ENCODE measurements at regions not wholly inside any gene's neighbourhood (a gene's known extent, or its start where the extent isn't known, plus 50 kb on each side); places are given as distances from the start of the nearest gene placed in this dataset.
"Not testable (repeated sequence)": the region's sequence is repeated elsewhere in the genome, so short reads cannot be mapped to it uniquely, and the experiment has no call there.

DNA sequence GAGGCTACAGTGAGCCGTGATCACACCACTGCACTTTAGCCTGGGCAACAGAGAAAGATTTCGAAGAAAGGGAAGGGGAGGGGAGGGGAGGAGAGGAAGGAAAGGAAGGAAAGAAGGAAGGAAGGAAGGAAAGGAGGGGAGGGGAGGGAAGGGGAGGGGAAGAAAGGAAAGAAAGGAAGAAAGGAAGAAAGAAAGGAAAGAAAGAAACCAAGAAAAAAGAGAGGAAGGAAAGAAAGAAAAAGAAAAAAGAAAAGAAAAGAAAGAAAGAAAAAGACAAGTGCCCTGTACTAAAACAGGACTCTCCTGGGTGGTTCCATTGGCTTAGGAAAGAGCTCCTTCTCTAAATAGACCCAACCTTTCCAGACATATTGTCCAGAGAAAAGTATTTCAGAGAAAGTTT, 136.6 kb downstream of the PXDC1 start:
- Histone ChIP-seq H3K9me3 (replicated peaks; ENCODE audit: insufficient read depth, low read length) (no peaks in the 10 kb centered on the region), H3K4me2 (ENCODE audit: low read depth, low read length) (no peak overlapping the region), H3K79me2 (ENCODE audit: low read length) (no peaks in the 10 kb centered on the region), H3K9me2 (replicated peaks; ENCODE audit: insufficient read depth, low read length) (no peaks in the 10 kb centered on the region), H3K4me3 (ENCODE audit: low read length) (no peak overlapping the region), H4K20me1 (ENCODE audit: insufficient read depth, low read length) (no peaks in the 10 kb centered on the region), H3K27ac (ENCODE audit: low read length) (no peak overlapping the region), H3F3A (ENCODE audit: insufficient read depth, low read length) (no peaks in the 10 kb centered on the region), H3K27me3 (replicated peaks; ENCODE audit: insufficient read depth, low read length) (no peaks in the 10 kb centered on the region), H3K9ac (ENCODE audit: low read length) (no peak overlapping the region), H3K36me3 (replicated peaks; ENCODE audit: insufficient read depth, low read length) (no peaks in the 10 kb centered on the region), H2AFZ (ENCODE audit: low read length) (no peak overlapping the region), H3K4me1 (ENCODE audit: low read length) (no peaks in the 10 kb centered on the region)
- TF ChIP-seq CTCF (IDR thresholded peaks at IDR 0.05; ENCODE audit: low read length): no peak
- no peak for TF ChIP-seq EZH2phosphoT487 (IDR thresholded peaks at IDR 0.05; ENCODE audit: low read length)
- no peak for TF ChIP-seq EZH2 (optimal IDR thresholded peaks at IDR 0.05; ENCODE audit: low read depth, low read length)
- DNase-seq: no peak

- not testable (repeated sequence) for H3F3A ChIP-seq (ENCODE audit: insufficient read depth, low read length); H3K27me3 ChIP-seq (replicated peaks; ENCODE audit: insufficient read depth, low read length); H3K79me2 ChIP-seq (ENCODE audit: low read length); H4K20me1 ChIP-seq (ENCODE audit: insufficient read depth, low read length); H3K9me2 ChIP-seq (replicated peaks; ENCODE audit: insufficient read depth, low read length); H2AFZ ChIP-seq (ENCODE audit: low read length); H3K4me1 ChIP-seq (ENCODE audit: low read length); DNase-seq; H3K9ac ChIP-seq (ENCODE audit: low read length); H3K27ac ChIP-seq (ENCODE audit: low read length); H3K4me2 ChIP-seq (ENCODE audit: low read depth, low read length); H3K4me3 ChIP-seq (ENCODE audit: low read length); H3K9me3 ChIP-seq (replicated peaks; ENCODE audit: insufficient read depth, low read length); H3K36me3 ChIP-seq (replicated peaks; ENCODE audit: insufficient read depth, low read length)
Measured at GRCh38 chr6:3613565-3613964, 137.9 kb downstream of the PXDC1 start.

DNA sequence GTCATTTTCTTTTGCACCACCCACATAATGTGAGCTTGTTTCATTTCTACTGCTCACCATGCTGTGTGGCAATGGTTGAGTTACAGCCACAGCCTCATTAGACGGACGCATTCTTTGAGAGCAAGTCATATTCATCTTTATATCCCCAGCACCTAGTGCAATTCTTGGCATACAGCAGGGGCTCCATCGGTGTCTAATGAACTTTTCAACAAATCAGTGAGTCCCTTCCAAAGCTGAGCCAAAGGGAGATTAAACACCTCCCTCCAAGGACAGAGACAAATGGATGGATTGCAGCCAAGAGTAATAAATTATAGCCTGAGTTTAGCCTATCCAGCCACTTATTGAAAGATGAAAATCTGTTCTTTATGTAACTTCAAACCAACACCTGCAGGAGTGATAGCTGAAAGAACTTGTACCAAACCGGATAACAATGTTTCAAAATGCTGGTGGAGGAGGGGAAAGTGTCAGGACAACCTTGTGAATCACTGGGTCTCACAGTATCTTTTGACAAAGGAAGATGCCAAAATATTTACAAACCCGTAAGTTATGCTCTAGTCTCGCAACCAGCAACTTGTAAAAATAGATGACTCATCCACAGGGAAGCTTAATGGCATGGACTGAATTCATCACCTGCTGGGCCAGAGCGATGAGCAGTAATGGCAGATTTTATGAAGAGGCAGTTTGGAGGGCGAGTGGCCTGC, 139.0 kb downstream of the PXDC1 start:
- Histone ChIP-seq H3K4me1 (ENCODE audit: low read length) (no peaks in the 10 kb centered on the region), H3K9ac (ENCODE audit: low read length) (no peak overlapping the region), H3K9me2 (replicated peaks; ENCODE audit: insufficient read depth, low read length) (no peaks in the 10 kb centered on the region), H3F3A (ENCODE audit: insufficient read depth, low read length) (no peaks in the 10 kb centered on the region), H3K36me3 (replicated peaks; ENCODE audit: insufficient read depth, low read length) (no peaks in the 10 kb centered on the region), H3K4me3 (ENCODE audit: low read length) (no peak overlapping the region), H3K9me3 (replicated peaks; ENCODE audit: insufficient read depth, low read length) (no peaks in the 10 kb centered on the region), H3K27ac (ENCODE audit: low read length) (no peak overlapping the region), H3K4me2 (ENCODE audit: low read depth, low read length) (no peak overlapping the region), H3K27me3 (replicated peaks; ENCODE audit: insufficient read depth, low read length) (no peaks in the 10 kb centered on the region), H3K79me2 (ENCODE audit: low read length) (no peaks in the 10 kb centered on the region), H2AFZ (ENCODE audit: low read length) (no peak overlapping the region), H4K20me1 (ENCODE audit: insufficient read depth, low read length) (no peaks in the 10 kb centered on the region)
- no peak for DNase-seq
- TF ChIP-seq CTCF (IDR thresholded peaks at IDR 0.05; ENCODE audit: low read length) (no peak), EZH2 (optimal IDR thresholded peaks at IDR 0.05; ENCODE audit: low read depth, low read length) (no peak), EZH2phosphoT487 (IDR thresholded peaks at IDR 0.05; ENCODE audit: low read length) (no peak)

DNA sequence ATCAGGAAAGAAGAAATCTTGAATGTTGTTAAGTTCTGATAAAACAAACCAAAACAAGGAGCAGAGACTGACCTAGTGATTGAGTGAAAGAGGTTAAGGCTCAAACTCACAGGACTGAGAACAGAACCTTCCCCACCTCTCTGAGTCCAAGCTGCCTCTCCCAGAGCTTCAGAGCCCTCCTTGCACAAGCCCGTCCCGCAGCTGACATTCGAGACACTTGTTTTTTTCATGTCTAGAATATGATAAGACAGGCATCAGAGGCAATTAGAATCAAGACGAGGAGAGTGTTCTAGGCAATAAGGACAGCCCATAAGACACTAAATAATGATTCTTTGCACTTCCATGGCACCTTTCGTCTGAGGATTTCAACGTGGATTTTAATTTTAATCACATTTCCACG, 140.6 kb downstream of the PXDC1 start:
- Histone ChIP-seq H3K79me2 (ENCODE audit: low read length) (no peaks in the 10 kb centered on the region), H3F3A (ENCODE audit: insufficient read depth, low read length) (no peaks in the 10 kb centered on the region), H3K9me3 (replicated peaks; ENCODE audit: insufficient read depth, low read length) (no peaks in the 10 kb centered on the region), H2AFZ (ENCODE audit: low read length) (no peak overlapping the region), H3K4me1 (ENCODE audit: low read length) (no peaks in the 10 kb centered on the region), H3K9me2 (replicated peaks; ENCODE audit: insufficient read depth, low read length) (no peaks in the 10 kb centered on the region), H4K20me1 (ENCODE audit: insufficient read depth, low read length) (no peaks in the 10 kb centered on the region), H3K4me3 (ENCODE audit: low read length) (no peak overlapping the region), H3K4me2 (ENCODE audit: low read depth, low read length) (no peak overlapping the region), H3K27ac (ENCODE audit: low read length) (no peak overlapping the region), H3K9ac (ENCODE audit: low read length) (no peak overlapping the region), H3K36me3 (replicated peaks; ENCODE audit: insufficient read depth, low read length) (no peaks in the 10 kb centered on the region), H3K27me3 (replicated peaks; ENCODE audit: insufficient read depth, low read length) (no peaks in the 10 kb centered on the region)
- DNase-seq: no peak
- TF ChIP-seq EZH2phosphoT487 (IDR thresholded peaks at IDR 0.05; ENCODE audit: low read length) (no peak), CTCF (IDR thresholded peaks at IDR 0.05; ENCODE audit: low read length) (no peak), EZH2 (optimal IDR thresholded peaks at IDR 0.05; ENCODE audit: low read depth, low read length) (no peak)
